ENCODE measurements at regions not wholly inside any gene's neighbourhood (a gene's known extent, or its start where the extent isn't known, plus 50 kb on each side); places are given as distances from the start of the nearest gene placed in this dataset.

DNA sequence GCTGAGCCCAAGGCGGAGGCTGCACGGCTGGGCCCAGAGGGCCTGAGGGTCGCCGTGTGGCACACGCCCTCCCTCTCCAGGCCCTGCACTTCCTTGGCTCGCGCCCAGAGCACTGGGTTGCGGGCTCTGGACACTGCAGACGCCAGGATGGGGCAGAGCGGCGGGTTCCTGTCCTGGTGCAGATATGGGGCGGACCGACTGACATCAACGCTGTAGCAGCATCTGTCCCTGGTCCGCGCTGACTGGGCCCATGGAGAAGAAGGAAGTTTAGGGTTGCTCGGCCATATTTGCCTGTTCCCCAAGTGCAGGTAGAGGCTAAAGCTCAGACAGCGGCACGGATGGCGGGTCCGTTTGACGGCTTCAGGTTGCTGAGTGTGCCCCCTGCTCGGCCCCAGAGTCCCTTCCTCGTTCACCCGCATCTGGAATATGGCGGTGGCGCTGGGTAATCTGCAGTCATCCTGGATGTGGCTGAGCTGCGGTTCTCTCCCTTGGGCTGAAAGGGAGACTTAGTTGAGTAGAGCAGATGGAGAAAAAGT, 116.1 kb downstream of the OR13A1 start:
- TF ChIP-seq, protein P1, sequence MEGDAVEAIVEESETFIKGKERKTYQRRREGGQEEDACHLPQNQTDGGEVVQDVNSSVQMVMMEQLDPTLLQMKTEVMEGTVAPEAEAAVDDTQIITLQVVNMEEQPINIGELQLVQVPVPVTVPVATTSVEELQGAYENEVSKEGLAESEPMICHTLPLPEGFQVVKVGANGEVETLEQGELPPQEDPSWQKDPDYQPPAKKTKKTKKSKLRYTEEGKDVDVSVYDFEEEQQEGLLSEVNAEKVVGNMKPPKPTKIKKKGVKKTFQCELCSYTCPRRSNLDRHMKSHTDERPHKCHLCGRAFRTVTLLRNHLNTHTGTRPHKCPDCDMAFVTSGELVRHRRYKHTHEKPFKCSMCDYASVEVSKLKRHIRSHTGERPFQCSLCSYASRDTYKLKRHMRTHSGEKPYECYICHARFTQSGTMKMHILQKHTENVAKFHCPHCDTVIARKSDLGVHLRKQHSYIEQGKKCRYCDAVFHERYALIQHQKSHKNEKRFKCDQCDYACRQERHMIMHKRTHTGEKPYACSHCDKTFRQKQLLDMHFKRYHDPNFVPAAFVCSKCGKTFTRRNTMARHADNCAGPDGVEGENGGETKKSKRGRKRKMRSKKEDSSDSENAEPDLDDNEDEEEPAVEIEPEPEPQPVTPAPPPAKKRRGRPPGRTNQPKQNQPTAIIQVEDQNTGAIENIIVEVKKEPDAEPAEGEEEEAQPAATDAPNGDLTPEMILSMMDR (IDR thresholded peaks at IDR 0.05; ENCODE audit: low read depth, low read length, poor library complexity, severe bottlenecking) = no peak
- no peak for TF ChIP-seq EZH2phosphoT487 (IDR thresholded peaks at IDR 0.05; ENCODE audit: borderline replicate concordance, low read length)
